MM.1S (cell line): ENCODE measurements at regions not wholly inside any gene's neighbourhood (a gene's known extent, or its start where the extent isn't known, plus 50 kb on each side); places are given as distances from the start of the nearest gene placed in this dataset.

Experiments used
- DNase-seq: peaks from one replicate; pipeline ENCODE4 v3.0.0-alpha.2; 2015
- H2AFZ ChIP-seq: fragments of 300-600 bp; sonication (generic); 2 replicates; pipeline ENCODE4 v1.6.0; 2016; ENCODE audit warnings: antibody characterized with exemption, low read length
- H3F3A ChIP-seq: fragments of 300-600 bp; sonication (generic); 2 replicates; pipeline ENCODE4 v1.6.1; 2016; ENCODE audit warnings: mild to moderate bottlenecking, antibody characterized with exemption, low read length, moderate library complexity, mixed read lengths; ENCODE audit not compliant: insufficient read depth
- H3K27ac ChIP-seq: fragments of 300-600 bp; sonication (generic); 2 replicates; pipeline ENCODE4 v1.5.1; 2016; ENCODE audit warnings: mild to moderate bottlenecking, low read length
- H3K27me3 ChIP-seq: fragments of 300-600 bp; sonication (generic); replicated peaks from 2 replicates; pipeline ENCODE4 v1.6.0; 2016; ENCODE audit warnings: low read length; ENCODE audit not compliant: insufficient read depth
- H3K36me3 ChIP-seq: fragments of 300-600 bp; sonication (generic); replicated peaks from 2 replicates; pipeline ENCODE4 v1.6.1; 2016; ENCODE audit warnings: mild to moderate bottlenecking, low read length, mixed read lengths; ENCODE audit not compliant: insufficient read depth
- H3K4me1 ChIP-seq: fragments of 300-600 bp; sonication (generic); 2 replicates; pipeline ENCODE4 v1.6.1; 2016; ENCODE audit warnings: low read length, mixed read lengths
- H3K4me2 ChIP-seq: fragments of 300-600 bp; sonication (generic); 2 replicates; pipeline ENCODE4 v1.6.0; 2016; ENCODE audit warnings: low read depth, low read length
- H3K4me3 ChIP-seq: fragments of 300-600 bp; sonication (generic); 2 replicates; pipeline ENCODE4 v1.5.1; 2016; ENCODE audit warnings: low read length, mixed read lengths
- H3K79me2 ChIP-seq: fragments of 300-600 bp; sonication (generic); 2 replicates; pipeline ENCODE4 v1.6.1; 2016; ENCODE audit warnings: mixed run types, low read length, mixed read lengths
- H3K9ac ChIP-seq: fragments of 300-600 bp; sonication (generic); 2 replicates; pipeline ENCODE4 v1.6.1; 2016; ENCODE audit warnings: low read length, mixed read lengths
- H3K9me2 ChIP-seq: fragments of 300-600 bp; sonication (generic); replicated peaks from 2 replicates; pipeline ENCODE4 v1.6.1; 2016; ENCODE audit warnings: mild to moderate bottlenecking, low read length, mixed read lengths; ENCODE audit not compliant: insufficient read depth
- H3K9me3 ChIP-seq: fragments of 300-600 bp; sonication (generic); replicated peaks from 2 replicates; pipeline ENCODE4 v1.6.1; 2016; ENCODE audit warnings: mild to moderate bottlenecking, low read length, mixed read lengths; ENCODE audit not compliant: insufficient read depth
- H4K20me1 ChIP-seq: fragments of 300-600 bp; sonication (generic); 2 replicates; pipeline ENCODE4 v1.6.1; 2016; ENCODE audit warnings: mild to moderate bottlenecking, low read length, moderate library complexity, mixed read lengths; ENCODE audit not compliant: insufficient read depth
- CTCF ChIP-seq: fragments of 300-600 bp; sonication (generic); IDR thresholded peaks from 2 replicates; pipeline ENCODE4 v1.5.1; 2016; ENCODE audit warnings: antibody characterized with exemption, low read length, mixed read lengths
- EZH2 ChIP-seq: fragments of 300-600 bp; sonication (generic); optimal IDR thresholded peaks from 2 replicates; pipeline ENCODE3; 2017; ENCODE audit warnings: low read depth, mild to moderate bottlenecking, antibody characterized with exemption, low read length, mixed read lengths
- EZH2phosphoT487 ChIP-seq: fragments of 300-600 bp; sonication (generic); IDR thresholded peaks from 2 replicates; pipeline ENCODE4 v1.6.1; 2018; ENCODE audit warnings: antibody characterized with exemption, low read length

GRCh38 chr18:6595666-6596065 lies 133.8 kb upstream of the ARHGAP28 start:
- TF ChIP-seq EZH2phosphoT487: no peak
- no peak for TF ChIP-seq EZH2
- no peak for TF ChIP-seq CTCF

GRCh38 chr18:6598657-6599056 lies 130.9 kb upstream of the ARHGAP28 start:
- no peaks in the 10 kb centered on the region for H3K9me3 ChIP-seq
- no peaks in the 10 kb centered on the region for H3K36me3 ChIP-seq
- no peak for DNase-seq
- no peak overlapping the region for H3K27ac ChIP-seq
- no peak overlapping the region for H3K4me3 ChIP-seq
- no peak overlapping the region for H2AFZ ChIP-seq
- no peak overlapping the region for H3K4me2 ChIP-seq
- H3F3A ChIP-seq: no peaks in the 10 kb centered on the region
- H4K20me1 ChIP-seq: no peaks in the 10 kb centered on the region
- TF ChIP-seq EZH2phosphoT487: no peak
- no peak for TF ChIP-seq CTCF
- TF ChIP-seq EZH2: no peak
- no peaks in the 10 kb centered on the region for H3K27me3 ChIP-seq
- no peaks in the 10 kb centered on the region for H3K9me2 ChIP-seq
- H3K4me1 ChIP-seq: no peaks in the 10 kb centered on the region
- H3K79me2 ChIP-seq: no peaks in the 10 kb centered on the region
- H3K9ac ChIP-seq: no peak overlapping the region

More at GRCh38 chr18:6595666-6596065, 133.8 kb upstream of the ARHGAP28 start:
- Histone ChIP-seq H3K27ac (no peak overlapping the region), H3K9me3 (no peaks in the 10 kb centered on the region), H2AFZ (no peak overlapping the region), H3K27me3 (no peaks in the 10 kb centered on the region), H4K20me1 (no peaks in the 10 kb centered on the region), H3K9ac (no peak overlapping the region), H3K9me2 (no peaks in the 10 kb centered on the region), H3K36me3 (no peaks in the 10 kb centered on the region), H3F3A (no peaks in the 10 kb centered on the region), H3K4me3 (no peak overlapping the region), H3K79me2 (no peaks in the 10 kb centered on the region), H3K4me2 (no peak overlapping the region), H3K4me1 (no peaks in the 10 kb centered on the region)
- DNase-seq: no peak

- no peak for DNase-seq
- Histone ChIP-seq H2AFZ (no peak overlapping the region), H3K4me3 (no peak overlapping the region), H3K27me3 (no peaks in the 10 kb centered on the region), H3K9me3 (no peaks in the 10 kb centered on the region), H3K4me2 (no peak overlapping the region), H3K4me1 (no peaks in the 10 kb centered on the region), H4K20me1 (no peaks in the 10 kb centered on the region), H3K79me2 (no peaks in the 10 kb centered on the region), H3K36me3 (no peaks in the 10 kb centered on the region), H3K27ac (no peak overlapping the region), H3F3A (no peaks in the 10 kb centered on the region), H3K9me2 (no peaks in the 10 kb centered on the region), H3K9ac (no peak overlapping the region)
- TF ChIP-seq CTCF (no peak), EZH2 (no peak), EZH2phosphoT487 (no peak)
Observed at GRCh38 chr18:6600667-6601167, 128.8 kb upstream of the ARHGAP28 start.
